Ramos (cell line): ENCODE measurements at regions not wholly inside any gene's neighbourhood (a gene's known extent, or its start where the extent isn't known, plus 50 kb on each side); places are given as distances from the start of the nearest gene placed in this dataset.
"Not testable (repeated sequence)": the region's sequence is repeated elsewhere in the genome, so short reads cannot be mapped to it uniquely, and the experiment has no call there.

Source experiments
- in situ Hi-C: fragments of 300-500 bp; cut with MboI; formaldehyde crosslinking; loops from one replicate; pipeline ENCODE4 v1.14.3; 2022; ENCODE audit warnings: low sequenced_read_pairs; ENCODE audit not compliant: unreplicated experiment

DNA sequence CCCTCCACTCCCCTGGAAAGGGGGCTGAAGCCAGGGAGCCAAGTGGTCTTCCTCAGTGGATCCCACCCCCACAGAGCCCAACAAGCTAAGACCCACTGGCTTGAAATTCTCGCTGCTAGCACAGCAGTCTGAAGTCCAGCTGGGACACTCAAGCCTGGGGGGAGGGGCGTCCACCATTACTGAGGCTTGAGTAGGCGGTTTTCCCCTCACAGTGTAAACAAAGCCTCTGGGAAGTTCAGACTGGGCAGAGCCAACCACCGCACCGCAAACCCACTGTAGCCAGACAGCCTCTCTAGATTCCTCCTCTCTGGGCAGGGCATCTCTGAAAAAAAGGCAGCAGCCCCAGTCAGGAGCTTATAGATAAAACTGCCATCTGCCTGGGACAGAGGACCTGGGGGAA, 114.4 kb upstream of the GNAI1 start:
- in situ Hi-C loops = not testable (repeated sequence)

DNA sequence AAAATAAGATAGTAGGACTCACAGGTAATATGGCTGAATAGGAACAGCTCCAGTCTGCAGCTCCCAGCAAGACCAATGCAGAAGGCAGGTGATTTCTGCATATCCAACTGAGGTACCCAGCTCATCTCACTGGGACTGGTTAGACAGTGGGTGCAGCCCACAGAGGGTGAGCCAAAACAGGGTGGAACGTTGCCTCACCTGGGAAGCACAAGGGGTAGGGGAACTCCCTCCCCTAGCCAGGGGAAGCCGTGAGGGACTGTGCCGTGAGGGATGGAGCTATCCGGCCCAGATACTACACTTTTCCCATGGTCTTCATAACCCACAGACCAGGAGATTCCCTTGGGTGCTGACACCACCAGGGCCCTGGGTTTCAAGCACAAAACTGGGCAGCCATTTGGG, 114.8 kb upstream of the GNAI1 start:
- in situ Hi-C loops = not testable (repeated sequence)

DNA sequence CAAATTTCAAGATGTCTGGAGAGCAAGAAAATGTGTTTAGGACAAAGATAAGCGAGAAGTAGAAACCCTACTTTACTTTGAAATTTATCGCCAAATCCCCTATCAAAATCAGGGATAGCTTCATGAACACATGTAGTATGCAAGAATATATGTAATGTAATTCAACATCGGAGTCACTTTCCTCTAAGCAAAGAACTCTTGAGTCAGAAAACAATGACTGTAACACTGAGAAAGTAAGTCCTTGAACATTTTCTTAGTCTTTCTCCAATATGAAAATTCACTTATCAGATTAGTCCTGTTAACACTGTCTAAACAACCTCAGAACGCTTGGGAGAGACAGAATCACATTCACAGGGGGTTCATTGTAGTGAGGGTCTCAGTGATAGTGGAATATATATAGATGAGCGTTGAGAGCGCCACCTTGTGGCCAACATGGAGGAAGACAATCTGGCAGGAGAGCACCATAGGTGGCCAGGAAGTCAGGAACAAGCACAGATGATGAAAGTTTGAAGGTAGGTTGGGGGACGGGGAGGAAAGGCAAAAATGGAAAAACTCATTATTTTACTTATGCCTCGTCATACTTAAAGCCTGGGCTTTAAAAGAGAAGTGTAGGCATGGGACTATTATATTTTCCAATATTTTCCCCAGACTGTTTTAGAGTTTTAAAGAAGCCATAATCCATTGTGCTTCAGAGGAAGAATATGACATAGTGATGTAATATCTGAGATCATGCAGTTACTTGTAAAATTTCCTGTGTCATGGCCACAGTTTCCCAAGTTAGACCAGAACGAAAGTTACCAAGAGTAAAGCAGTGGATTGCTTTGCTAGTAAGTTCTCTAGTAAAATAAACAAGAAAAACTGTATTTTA, 115.5 kb upstream of the GNAI1 start:
- in situ Hi-C loops = no loop called here

DNA sequence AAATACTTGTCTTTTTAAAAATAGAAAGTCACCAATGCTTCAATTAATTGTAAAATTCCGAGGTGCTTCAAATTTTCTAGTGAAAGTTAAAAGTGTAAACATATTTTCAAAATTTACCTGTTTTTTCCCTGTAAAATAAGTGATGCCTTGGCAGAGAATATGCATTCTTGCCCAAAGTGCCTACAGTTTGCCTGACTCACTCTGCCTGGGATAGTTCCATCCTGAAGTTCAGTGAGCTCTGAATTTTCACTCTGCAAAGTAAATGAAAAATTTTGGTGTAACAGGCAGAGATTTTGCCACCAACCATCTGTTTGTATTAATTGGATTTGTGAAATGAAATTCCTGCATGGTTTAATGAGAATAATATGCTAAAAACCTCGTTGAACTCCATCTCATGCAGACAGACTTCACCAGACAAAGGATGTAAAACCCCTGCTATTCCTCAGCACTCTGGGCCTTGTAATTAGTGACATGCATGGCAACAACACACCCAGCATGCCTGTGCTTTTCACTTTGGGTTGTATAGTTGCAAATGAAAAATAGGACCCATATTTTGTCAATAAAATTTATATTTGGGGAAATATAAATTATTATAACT, 117.4 kb upstream of the GNAI1 start:
- in situ Hi-C loops = no loop called here

DNA sequence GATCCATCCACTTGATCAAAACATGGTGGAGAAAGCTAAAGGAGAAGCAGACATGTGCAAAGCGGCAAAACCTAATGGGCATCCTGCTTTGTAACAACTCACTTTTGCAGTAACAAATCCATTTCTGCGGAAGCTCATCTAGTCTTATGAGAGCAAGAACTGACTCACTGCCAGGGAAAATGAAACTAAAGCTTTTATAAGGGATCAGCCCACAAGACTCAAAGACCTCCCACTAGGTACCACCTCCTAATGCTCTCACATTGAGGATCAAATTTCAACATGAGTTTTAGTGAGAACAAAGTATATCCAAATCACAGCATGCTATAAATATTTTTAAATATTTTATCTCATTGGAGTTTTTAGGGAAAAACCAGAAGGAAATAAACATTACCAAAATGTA, 120.1 kb upstream of the GNAI1 start:
- in situ Hi-C loops = no loop called here

DNA sequence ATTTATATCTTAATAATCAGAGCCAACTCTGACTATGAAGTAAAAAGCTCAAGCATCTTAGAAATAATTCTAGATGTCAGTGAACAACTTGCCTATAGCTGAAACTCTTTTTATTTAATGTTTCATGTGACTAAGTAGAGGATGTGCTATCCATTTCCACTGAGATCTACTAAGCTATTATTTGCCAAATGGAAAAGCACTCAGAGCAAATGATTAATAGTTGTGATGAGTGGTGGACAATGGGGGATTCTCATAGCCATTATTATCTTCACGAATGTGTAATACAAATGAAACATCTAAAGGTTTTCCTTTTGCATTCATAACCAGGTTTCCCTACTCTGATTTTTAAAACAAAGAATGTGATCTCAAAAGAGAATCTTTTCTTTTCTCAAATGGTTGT, 126.6 kb upstream of the GNAI1 start:
- in situ Hi-C loops = no loop called here

DNA sequence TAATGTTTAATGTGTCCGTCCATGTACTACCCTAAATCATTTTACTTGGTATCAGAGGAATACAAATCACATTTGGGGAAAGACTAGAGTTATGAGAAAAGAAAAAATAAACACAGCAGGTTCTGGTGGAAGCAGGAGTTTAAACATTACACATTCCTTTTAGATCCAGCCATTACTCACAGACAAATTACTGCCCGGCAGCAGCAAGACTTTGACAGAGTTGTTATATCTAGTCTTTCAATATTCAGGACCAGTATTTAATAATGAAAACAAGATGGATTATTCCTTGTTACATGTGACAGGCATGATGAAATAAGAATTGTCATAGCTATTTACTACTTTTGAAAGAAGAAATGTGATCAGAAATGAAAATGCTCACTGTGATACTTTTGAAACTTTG, 131.8 kb upstream of the GNAI1 start:
- in situ Hi-C loops = no loop called here

DNA sequence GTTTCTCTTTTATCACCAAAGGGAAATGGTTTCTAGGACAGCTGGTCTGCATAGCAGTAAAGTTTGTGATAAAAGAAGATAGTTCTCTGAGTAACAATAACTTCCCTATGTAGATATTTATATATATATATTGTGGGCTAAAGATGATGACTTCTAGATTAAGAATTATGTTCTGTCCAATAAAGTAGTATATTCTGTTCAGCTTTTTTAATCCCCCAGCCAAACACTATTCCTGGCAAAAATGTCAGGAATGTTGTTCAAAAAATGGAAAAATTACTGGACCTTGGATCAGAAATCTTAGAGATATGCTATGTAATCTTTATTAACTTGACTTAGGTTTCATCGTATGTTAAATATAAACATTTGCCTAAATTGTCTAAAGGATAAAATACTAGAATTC, 136.3 kb upstream of the GNAI1 start:
- in situ Hi-C loops = no loop called here

DNA sequence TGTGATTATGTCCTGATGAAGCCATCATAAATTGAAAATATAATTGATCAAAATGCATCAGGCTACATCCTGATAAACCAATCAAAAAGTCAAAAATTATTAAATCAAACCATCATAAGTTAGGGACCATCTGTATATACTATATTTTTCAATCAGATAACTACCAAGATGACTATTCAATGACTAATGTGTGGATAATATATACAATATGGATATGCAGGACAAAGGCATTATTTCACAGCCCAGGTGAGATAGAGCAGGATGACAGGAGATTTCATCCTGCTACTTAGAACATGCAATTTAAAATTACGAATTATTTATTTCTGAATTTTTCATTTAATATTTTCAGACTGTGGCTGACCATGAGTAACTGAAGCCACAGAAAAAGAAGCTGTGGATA, 137.3 kb upstream of the GNAI1 start:
- in situ Hi-C loops = no loop called here

DNA sequence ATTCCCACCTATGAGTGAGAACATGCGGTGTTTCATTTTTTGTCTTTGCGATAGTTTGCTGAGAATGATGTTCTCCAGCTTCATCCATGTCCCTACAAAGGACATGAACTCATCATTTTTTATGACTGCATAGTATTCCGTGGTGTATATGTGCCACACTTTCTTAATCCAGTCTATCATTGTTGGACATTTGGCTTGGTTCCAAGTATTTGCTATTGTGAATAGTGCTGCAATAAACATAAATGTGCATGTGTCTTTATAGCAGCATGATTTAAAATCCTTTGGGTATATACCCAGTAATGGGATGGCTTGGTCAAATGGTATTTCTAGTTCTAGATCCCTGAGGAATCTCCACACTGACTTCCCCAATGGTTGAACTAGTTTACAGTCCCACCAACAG, 138.9 kb upstream of the GNAI1 start:
- in situ Hi-C loops = not testable (repeated sequence)

DNA sequence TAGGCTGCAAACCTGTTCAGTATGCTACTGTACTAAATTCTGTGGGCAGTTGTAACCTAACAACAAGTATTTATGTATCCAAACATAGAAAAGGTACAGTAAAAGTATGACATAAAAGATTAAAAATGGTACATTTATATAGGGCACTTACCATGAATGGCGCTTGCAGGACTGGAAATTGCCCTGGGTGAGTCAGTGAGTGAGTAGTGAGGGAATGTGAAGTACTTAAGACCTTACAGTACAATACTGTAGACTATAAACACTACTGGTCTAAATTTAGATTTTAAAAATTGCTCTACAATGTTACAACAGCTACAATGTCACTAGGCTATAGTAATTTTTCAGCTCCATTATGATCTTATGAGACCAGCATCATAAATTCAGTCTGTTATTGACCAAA, 146.0 kb upstream of the GNAI1 start:
- in situ Hi-C loops = no loop called here

DNA sequence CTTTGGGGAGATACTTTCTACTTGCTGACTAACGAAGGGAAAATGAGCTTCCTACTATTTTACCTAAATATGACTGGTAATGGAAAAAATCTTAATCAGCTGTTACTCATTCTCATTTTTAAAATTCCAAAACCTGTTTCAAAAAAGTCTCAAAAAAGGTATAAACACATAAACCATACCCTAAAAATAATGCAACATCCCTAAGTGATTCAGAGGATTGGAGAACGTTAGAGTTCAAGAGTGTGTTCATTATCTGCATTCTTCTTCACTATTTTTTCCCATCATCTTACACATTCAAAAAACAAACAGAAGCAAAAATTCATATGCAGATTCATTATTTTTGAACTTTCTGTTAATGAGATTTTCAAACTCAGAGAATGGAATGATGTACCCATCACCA, 150.4 kb upstream of the GNAI1 start:
- in situ Hi-C loops = no loop called here

DNA sequence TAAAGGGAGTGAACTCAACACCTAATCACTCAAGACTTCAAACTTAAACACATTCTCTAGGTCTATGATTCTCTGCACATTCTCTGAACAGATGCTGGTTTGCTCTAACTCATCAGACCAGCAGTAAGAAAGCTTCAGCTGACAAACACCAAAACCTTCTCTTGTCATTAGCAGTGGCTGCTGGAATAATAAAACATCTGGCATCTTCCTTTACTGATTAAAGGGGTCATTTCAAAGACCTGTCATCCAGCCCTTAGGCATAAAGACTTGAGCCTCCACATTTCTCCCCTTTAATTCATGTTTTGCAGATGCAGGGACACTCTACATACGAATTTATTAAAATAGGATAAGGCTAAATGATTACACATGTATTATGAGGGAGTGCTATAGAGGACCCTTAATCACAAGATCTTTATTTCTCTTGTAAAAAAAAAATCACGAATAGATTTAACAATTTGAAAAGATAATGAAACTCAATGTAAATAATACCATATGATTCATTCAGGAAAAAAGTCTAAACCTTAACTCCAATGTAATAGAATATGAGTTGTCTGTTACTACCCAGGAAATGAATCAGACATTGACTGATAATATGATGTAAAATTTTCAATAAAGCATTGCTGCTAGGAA, 152.4 kb upstream of the GNAI1 start:
- in situ Hi-C loops = no loop called here

DNA sequence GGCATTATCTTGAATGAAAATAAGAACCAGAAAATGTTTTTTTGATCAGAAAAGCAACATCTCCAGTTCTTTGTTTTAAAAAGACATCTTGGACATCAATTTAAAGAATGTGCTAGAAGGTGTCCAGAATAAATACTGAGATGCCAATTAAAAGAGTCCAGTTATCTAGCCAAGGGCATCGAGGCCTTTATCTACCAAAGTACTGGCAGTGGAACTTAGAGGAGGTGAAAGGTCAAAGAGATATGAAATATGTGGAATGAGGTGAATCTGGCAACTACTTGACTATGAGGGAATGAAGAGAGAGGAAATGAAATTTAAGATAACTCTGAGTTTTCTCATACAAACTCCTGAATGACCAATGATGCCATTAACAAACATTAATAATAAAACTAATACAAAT, 154.3 kb upstream of the GNAI1 start:
- in situ Hi-C loops = no loop called here

DNA sequence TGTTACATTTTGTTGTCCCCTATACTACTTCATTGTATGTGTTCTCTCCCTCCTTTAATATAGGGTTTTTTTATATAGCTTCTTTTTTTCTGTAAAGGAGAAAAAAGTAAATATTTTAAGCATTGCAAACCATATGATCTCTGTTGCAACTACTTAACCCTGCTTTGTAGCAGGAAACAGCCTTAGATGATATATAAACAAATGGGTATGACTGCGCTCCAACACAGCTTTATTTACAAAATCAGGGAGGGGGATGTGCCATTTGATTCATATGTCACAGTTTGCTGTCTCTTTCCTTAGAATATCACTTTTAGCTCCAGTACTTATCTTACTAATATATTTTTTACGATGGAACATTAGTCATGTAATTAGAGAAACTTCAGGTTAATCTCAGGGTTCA, 155.2 kb upstream of the GNAI1 start:
- in situ Hi-C loops = no loop called here

DNA sequence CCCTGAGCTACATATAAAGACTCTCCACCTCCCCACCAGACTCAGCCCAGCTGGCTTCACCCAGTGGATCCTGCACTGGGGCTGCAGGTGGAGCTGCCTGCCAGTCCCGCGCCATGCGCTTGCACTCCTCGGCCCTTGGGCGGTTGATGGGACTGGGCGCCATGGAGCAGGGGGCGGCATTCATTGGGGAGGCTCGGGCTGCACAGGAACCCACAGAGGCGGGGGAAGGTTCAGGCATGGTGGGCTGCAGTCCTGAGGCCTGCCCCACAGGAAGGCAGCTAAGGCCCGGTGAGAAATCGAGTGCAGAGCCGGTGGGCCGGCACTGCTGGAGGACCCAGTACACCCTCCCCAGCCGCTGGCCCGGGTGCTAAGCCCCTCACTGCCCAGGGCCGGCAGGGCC, 157.2 kb upstream of the GNAI1 start:
- in situ Hi-C loops = no loop called here

DNA sequence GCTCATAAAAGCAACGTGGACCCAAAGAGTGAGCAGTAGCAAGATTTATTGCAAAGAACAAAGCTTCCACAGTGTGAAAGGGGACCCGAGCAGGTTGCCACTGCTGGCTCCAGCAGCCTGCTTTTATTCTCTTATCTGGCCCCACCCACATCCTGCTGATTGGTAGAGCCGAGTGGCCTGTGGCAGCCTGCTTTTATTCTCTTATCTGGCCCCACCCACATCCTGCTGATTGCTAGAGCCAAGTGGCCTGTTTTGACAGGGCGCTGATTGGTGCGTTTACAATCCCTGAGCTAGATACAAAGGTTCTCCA, 158.0 kb upstream of the GNAI1 start:
- in situ Hi-C loops = not testable (repeated sequence)

DNA sequence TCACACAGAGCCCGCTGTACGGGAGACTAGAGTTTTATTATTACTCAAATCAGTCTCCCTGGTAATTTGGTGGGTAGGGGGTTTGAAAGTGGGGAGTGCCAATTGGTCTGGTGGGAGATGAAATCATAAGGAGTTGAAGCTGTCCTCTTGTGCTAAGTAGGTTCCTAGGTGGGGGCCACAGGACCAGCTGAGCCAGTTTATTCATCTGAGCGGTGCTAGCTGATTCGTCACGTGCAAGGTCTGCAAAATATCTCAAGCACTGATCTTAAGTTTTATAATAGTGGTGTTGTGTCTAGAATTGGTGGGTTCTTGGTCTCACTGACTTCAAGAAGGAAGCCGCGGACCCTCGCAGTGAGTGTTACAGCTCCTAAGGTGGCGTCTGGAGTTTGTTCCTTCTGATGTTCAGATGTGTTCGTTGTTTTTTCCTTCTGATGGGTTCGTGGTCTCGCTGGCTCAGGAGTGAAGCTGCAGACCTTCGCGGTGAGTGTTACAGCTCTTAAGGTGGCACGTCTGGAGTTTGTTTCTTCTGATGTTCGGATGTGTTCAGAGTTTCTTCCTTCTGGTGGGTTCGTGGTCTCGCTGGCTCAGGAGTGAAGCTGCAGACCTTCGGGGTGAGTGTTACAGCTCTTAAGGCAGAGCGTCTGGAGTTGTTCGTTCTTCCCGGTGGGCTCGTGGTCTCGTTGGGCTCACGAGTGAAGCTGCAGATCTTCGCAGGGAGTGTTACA, 158.5 kb upstream of the GNAI1 start:
- in situ Hi-C loops = not testable (repeated sequence)

DNA sequence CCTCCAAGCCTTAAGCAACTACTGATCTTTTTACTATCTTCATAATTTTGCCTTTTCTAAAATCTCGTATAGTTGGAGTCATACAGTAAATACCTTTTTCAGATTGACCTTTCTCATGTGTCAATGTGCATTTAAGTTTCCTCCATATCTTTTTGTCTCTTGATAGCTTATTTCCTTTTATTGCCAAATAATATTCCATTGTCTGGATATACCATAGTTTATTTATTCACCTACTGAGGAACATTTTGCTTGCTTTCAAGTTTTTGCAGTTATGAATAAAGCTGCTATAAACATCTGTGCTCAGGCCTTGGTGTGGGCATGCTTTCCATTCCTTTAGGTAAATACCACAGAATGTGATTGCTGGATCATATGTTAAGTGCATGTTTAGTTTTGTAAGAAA, 161.2 kb upstream of the GNAI1 start:
- in situ Hi-C loops = no loop called here

DNA sequence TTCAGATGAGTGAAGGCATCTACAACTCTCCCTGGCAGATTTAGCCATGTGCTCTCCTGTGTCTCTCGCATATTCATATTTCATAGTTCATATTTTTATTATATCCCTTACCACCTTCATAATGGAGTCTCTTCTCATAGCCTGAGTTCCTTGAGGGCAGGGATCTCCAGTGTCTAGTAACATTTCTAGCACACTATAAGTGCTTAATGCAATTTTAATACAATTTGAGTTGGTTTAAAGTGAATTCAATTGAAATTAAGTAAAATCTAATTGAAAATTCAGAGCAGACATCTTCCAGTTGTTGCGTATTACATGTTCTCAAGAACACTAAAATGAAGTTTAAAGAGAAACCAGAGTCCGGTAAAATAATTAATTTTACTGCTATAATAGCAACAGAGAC, 163.6 kb upstream of the GNAI1 start:
- in situ Hi-C loops = no loop called here

DNA sequence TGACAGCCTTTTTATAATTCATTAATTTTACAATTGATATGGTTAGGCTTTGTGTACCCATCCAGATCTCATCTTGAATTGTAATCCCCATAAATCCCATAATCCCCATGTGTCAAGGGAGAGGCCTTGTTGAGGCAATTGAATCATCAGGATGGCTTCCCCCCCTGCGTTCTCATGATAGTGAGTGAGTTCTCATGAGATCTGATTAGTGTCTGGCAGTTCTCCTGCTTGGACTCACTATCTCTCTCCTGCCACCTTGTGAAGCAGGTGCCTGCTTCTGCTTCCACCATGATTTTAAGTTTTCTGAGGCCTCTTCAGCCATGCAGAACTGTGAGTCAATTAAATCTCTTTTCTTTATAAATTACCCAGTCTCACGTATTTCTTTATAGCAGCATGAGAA, 165.7 kb upstream of the GNAI1 start:
- in situ Hi-C loops = no loop called here
